Upper lobe of left lung (tissue), 6 donors: ENCODE measurements at regions not wholly inside any gene's neighbourhood (a gene's known extent, or its start where the extent isn't known, plus 50 kb on each side); places are given as distances from the start of the nearest gene placed in this dataset.

Source experiments
- ATAC-seq, 2 donors: fragments of 200-7000 bp; cut with Tn5 transposase; one replicate each; pipeline ENCODE4 v1.9.1; 2022; ENCODE audit warnings: mild to moderate bottlenecking in 2 of 2, moderate library complexity in 2 of 2; ENCODE audit not compliant: low FRiP score in 2 of 2
- DNase-seq, 2 donors: peaks; one replicate each; pipeline ENCODE4 v3.0.0-alpha.2; 2019 to 2020
- H3K27ac ChIP-seq, 4 donors: fragments of 200-600 bp; sonication (generic); one replicate each; pipeline ENCODE4 v1.5.1; 2016 to 2019
- H3K27me3 ChIP-seq, 4 donors: fragments of 200-600 bp; sonication (generic); one replicate each; pipeline ENCODE4 v1.5.1; 2017 to 2019
- H3K36me3 ChIP-seq, 4 donors: fragments of 200-600 bp; sonication (generic); one replicate each; pipeline ENCODE4 v1.5.1; 2016 to 2019
- H3K4me1 ChIP-seq, 4 donors: fragments of 200-600 bp; sonication (generic); one replicate each; pipeline ENCODE4 v1.5.1; 2018 to 2019
- H3K4me3 ChIP-seq, 4 donors: fragments of 200-600 bp; sonication (generic); one replicate each; pipeline ENCODE4 v1.5.1; 2017 to 2019; ENCODE audit warnings: mild to moderate bottlenecking in 2 of 4, moderate library complexity in 1 of 4
- H3K9me3 ChIP-seq, 4 donors: fragments of 200-600 bp; sonication (generic); one replicate each; pipeline ENCODE4 v1.5.1; 2018 to 2019
- EP300 ChIP-seq, 4 donors: sonication (generic); formaldehyde crosslinking; IDR thresholded peaks; one replicate each; pipeline ENCODE4 v1.5.1; 2017; ENCODE audit warnings: antibody characterized with exemption in 4 of 4, control low read depth in 2 of 4
- POLR2A ChIP-seq, 4 donors: fragments of 450-650 bp; IDR thresholded peaks; one replicate each; pipeline ENCODE4 v1.5.1; 2016 to 2017; ENCODE audit warnings: antibody characterized with exemption in 4 of 4, mild to moderate bottlenecking in 2 of 4
- POLR2AphosphoS5 ChIP-seq, 2 donors: sonication (generic); formaldehyde crosslinking; IDR thresholded peaks; one replicate each; pipeline ENCODE4 v1.5.1; 2017; ENCODE audit warnings: antibody characterized with exemption in 2 of 2
- WGBS, 2 donors: methylation state at CpG; one replicate each; pipeline ENCODE4 v1.1.5; 2017 to 2018; 5-methylcytosine and 5-hydroxymethylcytosine counted together
- TF ChIP-seq, protein P1 (sequence below), 6 experiments: fragments of 450-650 bp in 4 of 6; fragments of 200-600 bp in 2 of 6; sonication (generic) in 2 of 6; IDR thresholded peaks; one replicate each; pipeline ENCODE4 v1.5.1; 2016 to 2019; ENCODE audit warnings: antibody characterized with exemption in 6 of 6
- donor health status: DM: no; HTN: no; CAD: no; lungs with moderate emphysema.
- donor health status: DM: no; HTN: yes; CAD: no; lungs with severe emphysema.

DNA sequence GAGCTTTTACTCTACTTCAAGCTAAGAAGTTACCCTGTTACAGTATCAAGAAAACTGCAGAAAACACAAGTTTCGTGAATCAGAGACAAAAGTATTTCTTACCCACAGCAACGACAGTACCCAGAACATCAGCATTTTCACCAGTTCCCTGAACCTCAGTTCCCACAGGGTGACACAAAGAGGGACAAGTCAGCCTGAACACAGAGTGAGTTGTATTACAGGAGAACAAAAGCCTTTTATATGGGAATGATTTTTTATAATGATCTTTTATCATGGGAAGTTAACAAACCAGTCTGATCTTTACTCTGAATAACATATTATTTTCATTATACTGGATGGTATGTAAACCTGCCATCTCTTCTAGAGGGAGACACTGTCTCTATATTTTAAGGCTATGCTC lies 139.0 kb upstream of the ITGA1 start:
- 82 to 84% methylated on average over 2 of the region's 2 CpGs for WGBS, 2 donors
- H3K9me3 ChIP-seq = peaks cover 0 to 7% (median 2%) of the 10 kb centered on the region in 4 donors

DNA sequence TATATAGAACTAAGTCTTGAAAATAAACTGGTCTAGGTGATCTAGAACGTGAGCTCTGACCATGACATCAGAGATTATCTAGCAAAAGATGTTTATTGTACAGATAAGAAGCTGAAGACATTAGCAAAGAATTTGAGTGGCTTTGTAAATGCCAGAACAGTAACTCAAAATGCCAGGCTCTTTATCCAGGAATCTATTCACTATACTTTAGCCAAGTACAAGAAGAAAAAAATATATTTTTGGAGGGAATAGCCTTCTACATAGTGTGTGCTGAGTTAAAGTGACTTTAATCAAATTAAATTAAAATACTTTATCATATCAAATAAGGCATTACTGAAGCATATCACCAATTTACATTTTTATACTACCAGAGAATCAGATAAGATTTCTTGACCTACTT lies 132.6 kb upstream of the ITGA1 start:
- 55 to 64% methylated on average over 1 of the region's 1 CpG for WGBS, 2 donors
- ATAC-seq = no peak
- Histone ChIP-seq H3K27me3 (no peaks in the 10 kb centered on the region), H3K36me3 (no peaks in the 10 kb centered on the region), H3K4me1 (peaks cover 0 to 3% (median 0%) of the 10 kb centered on the region in 4 donors), H3K27ac (no peak overlapping the region), H3K9me3 (no peaks in the 10 kb centered on the region), H3K4me3 (no peak overlapping the region)
- TF ChIP-seq POLR2AphosphoS5 (IDR thresholded peaks at IDR 0.05) = no peak
- TF ChIP-seq EP300 (IDR thresholded peaks at IDR 0.05) = no peak
- no peak for TF ChIP-seq POLR2A (IDR thresholded peaks at IDR 0.05)
- TF ChIP-seq, protein P1, sequence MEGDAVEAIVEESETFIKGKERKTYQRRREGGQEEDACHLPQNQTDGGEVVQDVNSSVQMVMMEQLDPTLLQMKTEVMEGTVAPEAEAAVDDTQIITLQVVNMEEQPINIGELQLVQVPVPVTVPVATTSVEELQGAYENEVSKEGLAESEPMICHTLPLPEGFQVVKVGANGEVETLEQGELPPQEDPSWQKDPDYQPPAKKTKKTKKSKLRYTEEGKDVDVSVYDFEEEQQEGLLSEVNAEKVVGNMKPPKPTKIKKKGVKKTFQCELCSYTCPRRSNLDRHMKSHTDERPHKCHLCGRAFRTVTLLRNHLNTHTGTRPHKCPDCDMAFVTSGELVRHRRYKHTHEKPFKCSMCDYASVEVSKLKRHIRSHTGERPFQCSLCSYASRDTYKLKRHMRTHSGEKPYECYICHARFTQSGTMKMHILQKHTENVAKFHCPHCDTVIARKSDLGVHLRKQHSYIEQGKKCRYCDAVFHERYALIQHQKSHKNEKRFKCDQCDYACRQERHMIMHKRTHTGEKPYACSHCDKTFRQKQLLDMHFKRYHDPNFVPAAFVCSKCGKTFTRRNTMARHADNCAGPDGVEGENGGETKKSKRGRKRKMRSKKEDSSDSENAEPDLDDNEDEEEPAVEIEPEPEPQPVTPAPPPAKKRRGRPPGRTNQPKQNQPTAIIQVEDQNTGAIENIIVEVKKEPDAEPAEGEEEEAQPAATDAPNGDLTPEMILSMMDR (IDR thresholded peaks at IDR 0.05) = no peak
- no peak for DNase-seq

More for the DNA sequence above, 139.0 kb upstream of the ITGA1 start:
- no peak for DNase-seq
- Histone ChIP-seq H3K4me3 (no peak overlapping the region), H3K4me1 (no peaks in the 10 kb centered on the region), H3K27ac (no peak overlapping the region), H3K36me3 (no peaks in the 10 kb centered on the region), H3K27me3 (no peaks in the 10 kb centered on the region)
- no peak for ATAC-seq
- TF ChIP-seq POLR2A (IDR thresholded peaks at IDR 0.05) (no peak), POLR2AphosphoS5 (IDR thresholded peaks at IDR 0.05) (no peak), EP300 (IDR thresholded peaks at IDR 0.05) (no peak)
- TF ChIP-seq, protein P1 (IDR thresholded peaks at IDR 0.05) = no peak

DNA sequence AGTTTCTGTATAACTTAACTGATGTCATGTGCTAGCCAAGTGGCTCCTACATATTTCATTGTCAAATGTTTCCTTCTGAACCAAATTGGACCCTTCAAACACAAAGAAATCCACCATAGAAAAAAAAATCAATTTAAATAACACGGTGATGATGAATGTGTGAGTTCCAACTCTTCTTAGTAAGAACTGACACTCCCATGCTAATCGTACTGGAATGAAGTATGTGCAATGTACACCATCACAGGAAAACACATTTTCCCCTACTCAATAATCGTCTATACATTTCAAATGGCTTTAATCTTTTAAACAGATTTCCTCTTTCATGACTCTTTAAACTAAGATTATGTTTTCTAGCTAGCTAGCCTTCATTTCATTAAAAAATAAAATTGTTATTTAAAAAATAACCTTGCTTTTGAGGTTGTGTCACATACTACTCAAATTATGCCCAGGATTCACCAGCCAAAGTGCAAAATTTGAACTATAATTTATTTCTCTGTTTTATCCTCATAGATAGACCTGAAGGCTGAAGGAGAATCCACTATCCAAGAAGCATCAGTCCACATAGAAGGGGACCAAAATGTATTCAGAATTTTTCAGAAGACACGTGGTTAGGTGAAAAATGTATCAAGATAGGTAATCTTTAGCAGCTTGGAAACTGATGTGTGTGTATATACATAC lies 131.0 kb upstream of the ITGA1 start:
- Histone ChIP-seq H3K27me3 (no peaks in the 10 kb centered on the region), H3K9me3 (no peaks in the 10 kb centered on the region), H3K36me3 (no peaks in the 10 kb centered on the region), H3K4me1 (peaks cover 0 to 3% (median 0%) of the 10 kb centered on the region in 4 donors), H3K4me3 (no peak overlapping the region), H3K27ac (no peak overlapping the region)
- ATAC-seq (no peak), DNase-seq (no peak)
- TF ChIP-seq EP300 (IDR thresholded peaks at IDR 0.05) (no peak), POLR2A (IDR thresholded peaks at IDR 0.05) (no peak), POLR2AphosphoS5 (IDR thresholded peaks at IDR 0.05) (no peak)
- TF ChIP-seq, protein P1 (IDR thresholded peaks at IDR 0.05) = no peak
- 46 to 50% methylated on average over 4 of the region's 4 CpGs for WGBS, 2 donors

DNA sequence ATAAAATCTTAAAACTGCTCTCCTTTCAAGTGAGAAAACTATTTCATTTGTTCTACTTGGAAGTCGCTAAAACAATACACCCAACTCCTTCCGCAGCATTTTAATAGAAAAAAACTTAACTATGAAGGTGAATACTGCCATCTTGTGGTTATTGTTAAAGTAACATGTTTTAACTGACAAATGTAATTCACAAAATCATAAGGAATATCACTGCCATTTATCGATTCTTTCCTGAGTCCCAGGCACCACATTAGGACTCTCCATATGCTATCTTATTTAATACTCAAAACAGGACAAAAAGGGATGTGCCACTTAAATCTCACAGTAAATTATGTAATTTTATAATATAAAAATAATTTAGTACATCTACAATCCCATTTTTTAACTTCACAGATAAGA lies 130.5 kb upstream of the ITGA1 start:
- 2 to 3% methylated on average over 3 of the region's 3 CpGs for WGBS, 2 donors
- peaks cover 0 to 5% (median 3%) of the 10 kb centered on the region in 4 donors for H3K4me1 ChIP-seq
- no peaks in the 10 kb centered on the region for H3K27me3 ChIP-seq
- H3K4me3 ChIP-seq = no peak overlapping the region
- DNase-seq = no peak
- ATAC-seq = no peak
- no peaks in the 10 kb centered on the region for H3K36me3 ChIP-seq
- H3K27ac ChIP-seq = peak overlapping the region in 2 of 4 donors; percentile 6 to 14
- TF ChIP-seq, protein P1 (IDR thresholded peaks at IDR 0.05) = peak in 5 of 6 experiments; percentile 42 to 58 (median 44)
- TF ChIP-seq POLR2AphosphoS5 (IDR thresholded peaks at IDR 0.05) = no peak
- no peaks in the 10 kb centered on the region for H3K9me3 ChIP-seq

DNA sequence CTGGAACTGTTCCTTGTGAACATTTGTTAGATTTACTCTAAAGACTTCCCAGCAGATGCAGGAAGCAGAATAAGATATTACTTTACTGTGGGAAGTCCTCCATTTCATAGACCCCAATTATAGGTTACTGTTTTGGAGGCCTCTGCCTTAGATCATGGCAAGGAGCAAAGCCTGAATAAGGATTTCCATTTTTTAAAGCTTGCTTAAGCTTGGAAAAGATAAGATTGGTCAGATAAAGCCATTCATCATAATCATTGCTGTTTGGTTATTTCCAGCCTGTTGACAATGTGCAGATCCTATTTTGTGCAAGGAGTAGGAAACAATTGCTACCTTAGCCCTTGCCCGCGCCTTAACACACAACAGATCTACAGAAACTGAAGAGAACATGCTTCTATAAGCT lies 129.5 kb upstream of the ITGA1 start:
- TF ChIP-seq, protein P1 (IDR thresholded peaks at IDR 0.05) = no peak
- TF ChIP-seq POLR2A (IDR thresholded peaks at IDR 0.05) (no peak), EP300 (IDR thresholded peaks at IDR 0.05) (no peak), POLR2AphosphoS5 (IDR thresholded peaks at IDR 0.05) (no peak)
- 60 to 79% methylated on average over 2 of the region's 2 CpGs for WGBS, 2 donors
- Histone ChIP-seq H3K27me3 (no peaks in the 10 kb centered on the region), H3K4me3 (no peak overlapping the region), H3K4me1 (peaks cover 0 to 7% (median 5%) of the 10 kb centered on the region in 4 donors), H3K27ac (peak overlapping the region in 2 of 4 donors; percentile 14 to 30), H3K9me3 (no peaks in the 10 kb centered on the region), H3K36me3 (no peaks in the 10 kb centered on the region)
- DNase-seq (no peak), ATAC-seq (no peak)
